ENCODE measurements at regions not wholly inside any gene's neighbourhood (a gene's known extent, or its start where the extent isn't known, plus 50 kb on each side); places are given as distances from the start of the nearest gene placed in this dataset.
"Not testable (repeated sequence)": the region's sequence is repeated elsewhere in the genome, so short reads cannot be mapped to it uniquely, and the experiment has no call there.

GRCh38 chr7:34445653-34446052 is 212.4 kb upstream of the NPSR1 start:
- no peak for TF ChIP-seq CTCF (IDR thresholded peaks at IDR 0.05; ENCODE audit: low read depth, low read length)

GRCh38 chr7:34448531-34448930 is 209.5 kb upstream of the NPSR1 start:
- DNase-seq (ENCODE audit: low read depth in 1 of 2, low spot score in 1 of 2); H3K36me3 ChIP-seq; H3K4me1 ChIP-seq (ENCODE audit: low read depth); H3K9me3 ChIP-seq (ENCODE audit: low read depth); H3K27ac ChIP-seq; H3K27me3 ChIP-seq; H3K4me3 ChIP-seq: not testable (repeated sequence)

More at GRCh38 chr7:34445653-34446052, 212.4 kb upstream of the NPSR1 start:
- H3K9me3 ChIP-seq (ENCODE audit: low read depth) = no peaks in the 10 kb centered on the region
- H3K27me3 ChIP-seq = no peaks in the 10 kb centered on the region
- no peaks in the 10 kb centered on the region for H3K4me1 ChIP-seq (ENCODE audit: low read depth)
- H3K36me3 ChIP-seq = no peaks in the 10 kb centered on the region
- DNase-seq (ENCODE audit: low read depth in 1 of 2, low spot score in 1 of 2) = peak in 1 of 2 donors; percentile 77
- no peak overlapping the region for H3K27ac ChIP-seq
- H3K4me3 ChIP-seq = no peak overlapping the region

GRCh38 chr7:34449765-34450164 is 208.3 kb upstream of the NPSR1 start:
- no peaks in the 10 kb centered on the region for H3K9me3 ChIP-seq (ENCODE audit: low read depth)
- no peak overlapping the region for H3K4me3 ChIP-seq
- H3K27ac ChIP-seq = no peak overlapping the region
- H3K27me3 ChIP-seq = no peaks in the 10 kb centered on the region
- H3K36me3 ChIP-seq = no peaks in the 10 kb centered on the region
- no peak for TF ChIP-seq CTCF (IDR thresholded peaks at IDR 0.05; ENCODE audit: low read depth, low read length)
- DNase-seq (ENCODE audit: low read depth in 1 of 2, low spot score in 1 of 2) = no peak
- H3K4me1 ChIP-seq (ENCODE audit: low read depth) = no peaks in the 10 kb centered on the region

- H3K9me3 ChIP-seq (ENCODE audit: low read depth) = no peaks in the 10 kb centered on the region
- no peak for DNase-seq (ENCODE audit: low read depth in 1 of 2, low spot score in 1 of 2)
- TF ChIP-seq CTCF (IDR thresholded peaks at IDR 0.05; ENCODE audit: low read depth, low read length) = no peak
- H3K27me3 ChIP-seq = no peaks in the 10 kb centered on the region
- H3K36me3 ChIP-seq = no peaks in the 10 kb centered on the region
- H3K4me3 ChIP-seq = no peak overlapping the region
- no peaks in the 10 kb centered on the region for H3K4me1 ChIP-seq (ENCODE audit: low read depth)
- no peak overlapping the region for H3K27ac ChIP-seq
These were observed 206.8 kb upstream of the NPSR1 start for GRCh38 chr7:34451183-34451582.

- no peaks in the 10 kb centered on the region for H3K27me3 ChIP-seq
- H3K4me3 ChIP-seq = no peak overlapping the region
- peak in 1 of 2 donors; percentile 82 for DNase-seq (ENCODE audit: low read depth in 1 of 2, low spot score in 1 of 2)
- H3K9me3 ChIP-seq (ENCODE audit: low read depth) = no peaks in the 10 kb centered on the region
- TF ChIP-seq CTCF (IDR thresholded peaks at IDR 0.05; ENCODE audit: low read depth, low read length) = no peak
- H3K36me3 ChIP-seq = no peaks in the 10 kb centered on the region
- no peaks in the 10 kb centered on the region for H3K4me1 ChIP-seq (ENCODE audit: low read depth)
- no peak overlapping the region for H3K27ac ChIP-seq
These were observed 206.1 kb upstream of the NPSR1 start for GRCh38 chr7:34451923-34452322.

- TF ChIP-seq CTCF (IDR thresholded peaks at IDR 0.05; ENCODE audit: low read depth, low read length) = no peak
- DNase-seq (ENCODE audit: low read depth in 1 of 2, low spot score in 1 of 2) = no peak
- no peaks in the 10 kb centered on the region for H3K27me3 ChIP-seq
- H3K36me3 ChIP-seq = no peaks in the 10 kb centered on the region
- no peak overlapping the region for H3K4me3 ChIP-seq
- no peaks in the 10 kb centered on the region for H3K4me1 ChIP-seq (ENCODE audit: low read depth)
- no peaks in the 10 kb centered on the region for H3K9me3 ChIP-seq (ENCODE audit: low read depth)
- no peak overlapping the region for H3K27ac ChIP-seq
These were observed 205.7 kb upstream of the NPSR1 start for GRCh38 chr7:34452363-34452762.

Data from cardiac muscle cell (in vitro differentiated cells and primary cell).